Prostate gland (tissue), 2 donors: ENCODE measurements at regions not wholly inside any gene's neighbourhood (a gene's known extent, or its start where the extent isn't known, plus 50 kb on each side); places are given as distances from the start of the nearest gene placed in this dataset.

Experiments
- DNase-seq: peaks from one replicate; pipeline ENCODE4 v3.0.0-alpha.2; 2019; ENCODE audit warnings: low spot score
- H3K27ac ChIP-seq, 2 donors: fragments of 200-600 bp; sonication (generic); 2 replicates each; pipeline ENCODE4 v1.5.1; 2017 to 2019
- H3K27me3 ChIP-seq: fragments of 200-600 bp; sonication (generic); replicated peaks from 2 replicates; pipeline ENCODE4 v1.5.1; 2019; ENCODE audit not compliant: insufficient read depth
- H3K36me3 ChIP-seq, 2 donors: fragments of 200-600 bp; sonication (generic); 1 replicate in 1 of 2; 2 replicates in 1 of 2; pipeline versions ENCODE4 v1.5.1 to v1.8.1; 2017 to 2019
- H3K4me1 ChIP-seq: fragments of 200-600 bp; sonication (generic); replicated peaks from 2 replicates; pipeline ENCODE4 v1.5.1; 2019
- H3K4me3 ChIP-seq, 2 donors: fragments of 200-600 bp; sonication (generic); 2 replicates each; pipeline ENCODE4 v1.5.1; 2017 to 2019
- H3K9me3 ChIP-seq: fragments of 200-600 bp; sonication (generic); 2 replicates; pipeline ENCODE4 v1.5.1; 2017
- CTCF ChIP-seq, 4 experiments: fragments of 200-600 bp in 2 of 4; fragments of 450-650 bp in 2 of 4; sonication (generic) in 2 of 4; IDR thresholded peaks; 1 replicate in 3 of 4; 2 replicates in 1 of 4; pipeline ENCODE4 v1.5.1; 2016 to 2019; ENCODE audit warnings: antibody characterized with exemption in 4 of 4, mild to moderate bottlenecking in 2 of 4, moderate library complexity in 2 of 4
- POLR2A ChIP-seq: fragments of 450-650 bp; IDR thresholded peaks from one replicate; pipeline ENCODE4 v1.6.1; 2016; ENCODE audit warnings: antibody characterized with exemption, mild to moderate bottlenecking
- POLR2AphosphoS5 ChIP-seq: sonication (generic); formaldehyde crosslinking; IDR thresholded peaks from one replicate; pipeline ENCODE4 v1.6.1; 2017; ENCODE audit warnings: antibody characterized with exemption
- WGBS: methylation state at CpG from one replicate; pipeline ENCODE4 v1.1.5; 2018; 5-methylcytosine and 5-hydroxymethylcytosine counted together
- intact Hi-C: fragments of 100-400 bp; cut with DNase I; formaldehyde crosslinking; loops from one replicate; pipeline ENCODE4 v1.14.2; 2022

GRCh38 chr7:8923164-8923806 is 489.9 kb downstream of the NXPH1 start:
- Histone ChIP-seq H3K36me3 (no peaks in the 10 kb centered on the region), H3K27me3 (no peaks in the 10 kb centered on the region), H3K4me3 (no peak overlapping the region), H3K27ac (no peak overlapping the region), H3K9me3 (no peaks in the 10 kb centered on the region), H3K4me1 (no peaks in the 10 kb centered on the region)
- no peak for TF ChIP-seq POLR2AphosphoS5
- TF ChIP-seq POLR2A = no peak
- no peak for TF ChIP-seq CTCF (IDR thresholded peaks at IDR 0.05)
- intact Hi-C loops = no loop called here
- no peak for DNase-seq
- 56% methylated on average over 2 of the region's 2 CpGs for WGBS

GRCh38 chr7:8931906-8932646 is 498.7 kb downstream of the NXPH1 start:
- no peak for DNase-seq
- no peak overlapping the region for H3K4me3 ChIP-seq
- no peaks in the 10 kb centered on the region for H3K36me3 ChIP-seq
- 75% methylated on average over 8 of the region's 8 CpGs for WGBS
- intact Hi-C loops = no loop called here
- no peaks in the 10 kb centered on the region for H3K27me3 ChIP-seq
- H3K9me3 ChIP-seq = no peaks in the 10 kb centered on the region
- H3K27ac ChIP-seq = no peak overlapping the region
- TF ChIP-seq POLR2AphosphoS5 (no peak), POLR2A (no peak), CTCF (IDR thresholded peaks at IDR 0.05) (no peak)
- H3K4me1 ChIP-seq = no peaks in the 10 kb centered on the region

DNA sequence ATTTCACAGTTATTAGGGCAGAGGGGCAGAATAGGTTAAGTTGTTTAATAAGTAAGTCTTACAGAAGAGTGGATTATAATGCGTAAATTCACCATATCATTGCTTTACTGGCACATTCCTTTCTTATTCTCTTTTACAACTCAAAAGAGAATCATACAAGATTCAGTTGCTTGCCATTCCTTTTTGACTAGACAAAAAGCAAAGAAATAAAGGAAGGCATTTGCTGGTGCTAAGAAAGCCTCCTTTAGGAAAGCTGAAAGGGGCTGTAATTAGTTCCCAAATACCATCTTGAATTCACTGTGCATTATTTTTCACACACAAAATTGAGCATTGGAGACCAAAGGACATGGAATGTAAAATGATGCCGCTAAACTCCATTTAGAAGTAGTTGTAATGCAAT is 499.3 kb downstream of the NXPH1 start:
- H3K4me1 ChIP-seq = no peaks in the 10 kb centered on the region
- H3K4me3 ChIP-seq = no peak overlapping the region
- no peak for TF ChIP-seq POLR2A
- WGBS = 88% methylated on average over 2 of the region's 2 CpGs
- no peaks in the 10 kb centered on the region for H3K27me3 ChIP-seq
- no peaks in the 10 kb centered on the region for H3K36me3 ChIP-seq
- no peak overlapping the region for H3K27ac ChIP-seq
- intact Hi-C loops = no loop called here
- H3K9me3 ChIP-seq = no peaks in the 10 kb centered on the region
- no peak for DNase-seq

DNA sequence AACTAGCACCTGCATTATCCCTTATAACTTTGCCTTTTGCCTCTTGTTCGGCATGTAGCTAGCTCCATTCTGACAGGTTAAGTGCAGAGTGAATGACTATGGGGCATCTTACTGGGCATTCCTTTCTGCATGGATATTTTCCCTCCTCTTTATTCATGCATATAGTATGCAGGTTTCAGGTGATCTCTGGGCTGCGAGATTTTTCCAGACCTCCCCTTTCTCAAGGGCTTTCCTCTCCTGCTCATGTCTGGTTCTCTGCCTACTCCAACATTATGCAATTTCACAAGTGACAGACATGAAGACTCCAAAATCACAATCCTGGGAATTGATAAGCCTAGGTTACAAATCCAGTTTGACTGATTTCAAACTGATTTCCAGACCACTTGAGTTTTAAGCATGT is 503.8 kb downstream of the NXPH1 start:
- no peak for DNase-seq
- Histone ChIP-seq H3K4me1 (no peaks in the 10 kb centered on the region), H3K27ac (no peak overlapping the region), H3K36me3 (no peaks in the 10 kb centered on the region), H3K9me3 (no peaks in the 10 kb centered on the region), H3K27me3 (no peaks in the 10 kb centered on the region), H3K4me3 (no peak overlapping the region)
- WGBS = 75% methylated on average over 2 of the region's 2 CpGs
- intact Hi-C loops = no loop called here
- no peak for TF ChIP-seq POLR2AphosphoS5
- no peak for TF ChIP-seq CTCF (IDR thresholded peaks at IDR 0.05)
- TF ChIP-seq POLR2A = no peak

GRCh38 chr7:8938044-8938805 is 504.8 kb downstream of the NXPH1 start:
- no peak overlapping the region for H3K27ac ChIP-seq
- no peak for DNase-seq
- H3K4me1 ChIP-seq = no peaks in the 10 kb centered on the region
- no peaks in the 10 kb centered on the region for H3K27me3 ChIP-seq
- H3K36me3 ChIP-seq = no peaks in the 10 kb centered on the region
- intact Hi-C loops = no loop called here
- WGBS = 68% methylated on average over 9 of the region's 9 CpGs
- H3K4me3 ChIP-seq = no peak overlapping the region
- H3K9me3 ChIP-seq = no peaks in the 10 kb centered on the region
- TF ChIP-seq POLR2A = no peak
- no peak for TF ChIP-seq POLR2AphosphoS5
- TF ChIP-seq CTCF (IDR thresholded peaks at IDR 0.05) = no peak
